ENCODE measurements at regions not wholly inside any gene's neighbourhood (a gene's known extent, or its start where the extent isn't known, plus 50 kb on each side); places are given as distances from the start of the nearest gene placed in this dataset.

DNA sequence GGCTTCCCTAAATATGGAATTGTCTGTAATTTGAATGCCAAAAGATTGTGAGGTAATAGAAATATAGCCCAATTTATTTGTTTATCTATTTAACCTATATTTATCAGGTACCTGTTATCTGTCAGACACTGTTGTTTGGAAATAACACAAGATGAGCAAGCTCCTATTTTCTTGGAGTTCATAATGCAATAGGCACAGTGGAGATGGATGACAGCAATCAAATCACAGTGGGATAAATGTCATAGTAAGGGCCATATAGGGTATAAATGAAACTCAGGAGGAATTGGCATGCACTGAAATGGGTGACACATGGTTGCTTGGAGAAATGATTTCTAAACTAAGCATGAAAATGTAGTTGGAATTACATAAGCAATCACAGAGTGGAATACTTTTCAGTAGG is 761.8 kb upstream of the MBL2 start:
- TF ChIP-seq, protein P1, sequence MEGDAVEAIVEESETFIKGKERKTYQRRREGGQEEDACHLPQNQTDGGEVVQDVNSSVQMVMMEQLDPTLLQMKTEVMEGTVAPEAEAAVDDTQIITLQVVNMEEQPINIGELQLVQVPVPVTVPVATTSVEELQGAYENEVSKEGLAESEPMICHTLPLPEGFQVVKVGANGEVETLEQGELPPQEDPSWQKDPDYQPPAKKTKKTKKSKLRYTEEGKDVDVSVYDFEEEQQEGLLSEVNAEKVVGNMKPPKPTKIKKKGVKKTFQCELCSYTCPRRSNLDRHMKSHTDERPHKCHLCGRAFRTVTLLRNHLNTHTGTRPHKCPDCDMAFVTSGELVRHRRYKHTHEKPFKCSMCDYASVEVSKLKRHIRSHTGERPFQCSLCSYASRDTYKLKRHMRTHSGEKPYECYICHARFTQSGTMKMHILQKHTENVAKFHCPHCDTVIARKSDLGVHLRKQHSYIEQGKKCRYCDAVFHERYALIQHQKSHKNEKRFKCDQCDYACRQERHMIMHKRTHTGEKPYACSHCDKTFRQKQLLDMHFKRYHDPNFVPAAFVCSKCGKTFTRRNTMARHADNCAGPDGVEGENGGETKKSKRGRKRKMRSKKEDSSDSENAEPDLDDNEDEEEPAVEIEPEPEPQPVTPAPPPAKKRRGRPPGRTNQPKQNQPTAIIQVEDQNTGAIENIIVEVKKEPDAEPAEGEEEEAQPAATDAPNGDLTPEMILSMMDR (conservative IDR thresholded peaks at IDR 0.05) = no peak
- no peak for TF ChIP-seq EZH2 (IDR thresholded peaks at IDR 0.05; ENCODE audit: low read depth)
